ENCODE measurements at regions not wholly inside any gene's neighbourhood (a gene's known extent, or its start where the extent isn't known, plus 50 kb on each side); places are given as distances from the start of the nearest gene placed in this dataset.

DNA sequence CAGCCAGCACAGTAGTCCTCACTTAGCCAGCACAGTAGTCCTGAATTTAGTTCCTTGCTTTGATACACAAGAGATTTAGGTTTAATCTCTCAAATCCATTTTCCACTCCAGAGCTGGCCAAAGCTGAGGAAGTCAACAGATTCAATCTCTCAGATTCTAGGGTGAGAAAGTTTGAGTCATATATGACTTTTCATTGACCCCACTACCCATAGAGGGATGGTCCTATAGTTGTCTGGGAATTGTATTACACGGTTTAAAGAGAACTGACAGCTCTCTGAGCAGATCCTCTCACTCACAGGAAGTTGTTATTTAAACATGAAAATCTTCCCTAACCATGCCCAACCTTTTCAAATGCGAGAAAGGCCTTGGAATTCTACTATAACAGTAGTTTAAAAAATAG lies 641.8 kb upstream of the SEMA3D start:
- Histone ChIP-seq H3K4me2 (ENCODE audit: insufficient read depth in 1 of 2, low read depth in 2 of 2, low read length in 2 of 2) (no peak overlapping the region), H3K27me3 (replicated peaks in 1 of 4; ENCODE audit: control insufficient read depth in 3 of 4, extremely low read depth in 1 of 4, insufficient read depth in 3 of 4, low read length in 3 of 4) (no peaks in the 10 kb centered on the region), H2BK15ac (ENCODE audit: low read length) (no peak overlapping the region), H3K18ac (ENCODE audit: extremely low read depth, low read length) (no peak overlapping the region), H3K4me3 (ENCODE audit: extremely low read depth in 1 of 4, insufficient read depth in 2 of 4, low read depth in 3 of 4, low read length in 4 of 4) (no peak overlapping the region), H3K23ac (ENCODE audit: insufficient read length) (no peak overlapping the region), H2BK5ac (ENCODE audit: low read depth, low read length) (no peak overlapping the region), H4K5ac (ENCODE audit: insufficient read length, low read depth, low read length) (no peak overlapping the region), H4K91ac (replicated peaks; ENCODE audit: insufficient read length, low read length) (no peak overlapping the region), H3K4me1 (replicated peaks in 1 of 4; ENCODE audit: control insufficient read depth in 3 of 4, insufficient read depth in 4 of 4, low read length in 3 of 4) (no peaks in the 10 kb centered on the region), H2BK120ac (replicated peaks; ENCODE audit: low read depth, low read length) (no peak overlapping the region), H2BK20ac (ENCODE audit: low read length) (no peak overlapping the region), H3K14ac (ENCODE audit: insufficient read length) (no peak overlapping the region), H4K20me1 (replicated peaks in 1 of 2; ENCODE audit: control insufficient read depth in 1 of 2, insufficient read depth in 2 of 2, low read length in 2 of 2) (no peaks in the 10 kb centered on the region), H4K8ac (ENCODE audit: extremely low read depth, insufficient read depth, low read length) (no peak overlapping the region), H3K23me2 (ENCODE audit: low read depth, low read length) (no peaks in the 10 kb centered on the region), H3K36me3 (ENCODE audit: control insufficient read depth in 2 of 4, insufficient read depth in 4 of 4, low read length in 3 of 4) (no peaks in the 10 kb centered on the region), H3K56ac (replicated peaks; ENCODE audit: insufficient read length, low read depth, low read length) (no peak overlapping the region), H3K27ac (ENCODE audit: low read depth, low read length) (no peak overlapping the region), H3K79me2 (ENCODE audit: control insufficient read depth in 1 of 2, insufficient read depth in 2 of 2, low read length in 2 of 2) (no peaks in the 10 kb centered on the region), H2BK12ac (ENCODE audit: low read depth, low read length) (no peak overlapping the region), H2AK5ac (ENCODE audit: low read depth, low read length) (no peak overlapping the region), H2AFZ (ENCODE audit: low read length) (0 out of 2 replicates have a peak overlapping the region, but pooled peaks have one; percentile 53), H3K9ac (replicated peaks in 1 of 4; ENCODE audit: extremely low read depth in 1 of 4, low read depth in 3 of 4, low read length in 3 of 4) (no peak overlapping the region), H3K79me1 (ENCODE audit: low read depth, low read length) (no peaks in the 10 kb centered on the region), H3K9me3 (ENCODE audit: insufficient read depth in 2 of 2, low read depth in 1 of 2, low read length in 1 of 2) (no peaks in the 10 kb centered on the region), H3K4ac (replicated peaks; ENCODE audit: insufficient read length, low read depth, low read length) (no peak overlapping the region)
- ChIA-PET CTCF (ENCODE audit: partially characterized antibody) (interaction anchor here (0.6 to 3.0 kb wide), 6 partner anchors 10 to 800 kb away, joined by 3 to 14 read pairs (median 4); no protein-coding TSS in a partner anchor), POLR2A (ENCODE audit: partially characterized antibody) (no interaction called here)
- FAIRE-seq (no peak), DNase-seq (ENCODE audit: low read depth in 1 of 2, low spot score in 2 of 2) (no peak)
- WGBS, 2 experiments (ENCODE audit: extremely low coverage in 1 of 2, insufficient coverage in 1 of 2, insufficient read length in 1 of 2, insufficient replicate concordance in 2 of 2, low coverage in 1 of 2, low lambda C conversion rate in 2 of 2, missing lambda C conversion rate in 1 of 2) = 80% methylated on average over 2 of the region's 2 CpGs; no CpG with 5 or more reads in 1 of the 2 experiments
- TF ChIP-seq TBP (IDR thresholded peaks at IDR 0.05; ENCODE audit: low read depth, low read length) (no peak), EGR1 (IDR thresholded peaks at IDR 0.05; ENCODE audit: borderline replicate concordance, low read depth, low read length) (no peak), YY1 (IDR thresholded peaks at IDR 0.05; ENCODE audit: low read depth, low read length) (no peak), USF2 (IDR thresholded peaks at IDR 0.05; ENCODE audit: low read length) (no peak)

Measured in H1 (cell line).